ENCODE measurements at regions not wholly inside any gene's neighbourhood (a gene's known extent, or its start where the extent isn't known, plus 50 kb on each side); places are given as distances from the start of the nearest gene placed in this dataset.

GRCh38 chr2:102942107-102942506 is 180.3 kb downstream of the TMEM182 start:
- Histone ChIP-seq H3K79me2 (ENCODE audit: insufficient read depth) (no peaks in the 10 kb centered on the region), H3K27me3 (ENCODE audit: insufficient read depth) (no peaks in the 10 kb centered on the region), H3K27ac (ENCODE audit: low read depth in 2 of 2, low read length in 1 of 2) (no peak overlapping the region), H3K9me3 (no peaks in the 10 kb centered on the region), H2AFZ (ENCODE audit: low read depth) (no peak overlapping the region), H3K4me2 (no peak overlapping the region), H3K36me3 (replicated peaks in 1 of 2; ENCODE audit: control insufficient read depth in 1 of 2, insufficient read depth in 2 of 2, low read length in 1 of 2) (no peaks in the 10 kb centered on the region), H3K4me3 (ENCODE audit: low read depth in 2 of 2, low read length in 1 of 2) (no peak overlapping the region), H3K9me2 (no peaks in the 10 kb centered on the region), H4K20me1 (ENCODE audit: insufficient read depth) (no peaks in the 10 kb centered on the region), H3F3A (replicated peaks; ENCODE audit: insufficient read depth) (no peaks in the 10 kb centered on the region), H3K9ac (no peak overlapping the region), H3K4me1 (ENCODE audit: control insufficient read depth in 1 of 2, insufficient read depth in 2 of 2, low read depth in 1 of 2, low read length in 1 of 2) (no peaks in the 10 kb centered on the region; a peak in 1 of 4 replicates)
- 32% methylated on average over 3 of the region's 3 CpGs for WGBS (ENCODE audit: low lambda C conversion rate)
- TF ChIP-seq FOSL2 (IDR thresholded peaks at IDR 0.05; ENCODE audit: borderline replicate concordance, low read depth) (no peak), TCF12 (IDR thresholded peaks at IDR 0.05) (no peak), RAD21 (IDR thresholded peaks at IDR 0.05; ENCODE audit: low read length) (no peak), EZH2phosphoT487 (IDR thresholded peaks at IDR 0.05; ENCODE audit: borderline replicate concordance, low read depth) (no peak), SIN3A (IDR thresholded peaks at IDR 0.05; ENCODE audit: borderline replicate concordance, low read depth, low read length) (no peak), TAF1 (IDR thresholded peaks at IDR 0.05; ENCODE audit: borderline replicate concordance, low read depth, low read length) (no peak), GABPA (IDR thresholded peaks at IDR 0.05; ENCODE audit: low read depth) (no peak), FOXJ3 (CRISPR knock-in tag; IDR thresholded peaks at IDR 0.05) (no peak), RFX5 (IDR thresholded peaks at IDR 0.05; ENCODE audit: low read length) (no peak), YY1 (IDR thresholded peaks at IDR 0.05; ENCODE audit: low read depth) (no peak), ELF1 (IDR thresholded peaks at IDR 0.05) (no peak), REST (IDR thresholded peaks at IDR 0.05; ENCODE audit: low read depth, low read length) (no peak), JUND (IDR thresholded peaks at IDR 0.05) (no peak), IRF3 (IDR thresholded peaks at IDR 0.05; ENCODE audit: low read depth, low read length) (no peak), MXI1 (IDR thresholded peaks at IDR 0.05; ENCODE audit: low read depth, low read length) (no peak), NRF1 (IDR thresholded peaks at IDR 0.05; ENCODE audit: low read depth, low read length) (no peak), RXRA (IDR thresholded peaks at IDR 0.05; ENCODE audit: borderline replicate concordance, low read depth) (no peak)
- ChIA-PET CTCF (no interaction called here), POLR2A (no interaction called here)
- no peak for DNase-seq

Data from SK-N-SH (cell line).